ENCODE measurements at regions not wholly inside any gene's neighbourhood (a gene's known extent, or its start where the extent isn't known, plus 50 kb on each side); places are given as distances from the start of the nearest gene placed in this dataset.

- H3K4me3 ChIP-seq (ENCODE audit: low read length) = no peak overlapping the region
- no peaks in the 10 kb centered on the region for H4K20me1 ChIP-seq (ENCODE audit: insufficient read depth)
- no peaks in the 10 kb centered on the region for H3K36me3 ChIP-seq (ENCODE audit: insufficient read depth, low read length)
- no peaks in the 10 kb centered on the region for H3K27me3 ChIP-seq (ENCODE audit: insufficient read depth, low read depth, low read length)
- H3K9me3 ChIP-seq (ENCODE audit: low read length) = no peaks in the 10 kb centered on the region
- no peaks in the 10 kb centered on the region for H3F3A ChIP-seq (ENCODE audit: insufficient read depth, low read length, poor library complexity, severe bottlenecking)
- no peak overlapping the region for H3K4me2 ChIP-seq (ENCODE audit: low read length)
- H3K9ac ChIP-seq (ENCODE audit: low read length) = no peak overlapping the region
- H3K79me2 ChIP-seq (replicated peaks; ENCODE audit: insufficient read depth, low read length) = no peaks in the 10 kb centered on the region
- TF ChIP-seq SMC3 (conservative IDR thresholded peaks at IDR 0.05; ENCODE audit: poor library complexity) = no peak
- no peak for TF ChIP-seq MXI1 (conservative IDR thresholded peaks at IDR 0.05; ENCODE audit: poor library complexity, severe bottlenecking)
- no peak for TF ChIP-seq RAD21 (conservative IDR thresholded peaks at IDR 0.05)
- no peak for TF ChIP-seq TAF1 (IDR thresholded peaks at IDR 0.05; ENCODE audit: low read depth)
- TF ChIP-seq EZH2 (IDR thresholded peaks at IDR 0.05; ENCODE audit: borderline replicate concordance, insufficient read depth, low read length, poor library complexity, severe bottlenecking) = no peak
- no peak for TF ChIP-seq CTCF (IDR thresholded peaks at IDR 0.05; ENCODE audit: poor library complexity, severe bottlenecking)
- no peak for TF ChIP-seq POLR2AphosphoS5 (IDR thresholded peaks at IDR 0.05)
- no peak for TF ChIP-seq EP300 (conservative IDR thresholded peaks at IDR 0.05; ENCODE audit: poor library complexity, severe bottlenecking)
- TF ChIP-seq REST (IDR thresholded peaks at IDR 0.05; ENCODE audit: borderline replicate concordance) = no peak
- no peak overlapping the region for H2AFZ ChIP-seq (ENCODE audit: low read depth, low read length)
- H3K27ac ChIP-seq (ENCODE audit: low read length) = no peak overlapping the region
- H3K9me2 ChIP-seq (ENCODE audit: insufficient read depth, low read length) = no peaks in the 10 kb centered on the region
Observed at GRCh38 chr14:39859314-39859713, 427.1 kb upstream of the FBXO33 start.

GRCh38 chr14:39857376-39858055 lies 425.3 kb upstream of the FBXO33 start:
- H3K27ac ChIP-seq (ENCODE audit: low read length) = no peak overlapping the region
- no peak for TF ChIP-seq EZH2 (IDR thresholded peaks at IDR 0.05; ENCODE audit: borderline replicate concordance, insufficient read depth, low read length, poor library complexity, severe bottlenecking)
- no peak for TF ChIP-seq CTCF (IDR thresholded peaks at IDR 0.05; ENCODE audit: poor library complexity, severe bottlenecking)
- no peak for TF ChIP-seq REST (IDR thresholded peaks at IDR 0.05; ENCODE audit: borderline replicate concordance)
- no peak for TF ChIP-seq EP300 (conservative IDR thresholded peaks at IDR 0.05; ENCODE audit: poor library complexity, severe bottlenecking)
- TF ChIP-seq MXI1 (conservative IDR thresholded peaks at IDR 0.05; ENCODE audit: poor library complexity, severe bottlenecking) = no peak
- no peak for TF ChIP-seq RAD21 (conservative IDR thresholded peaks at IDR 0.05)
- TF ChIP-seq POLR2AphosphoS5 (IDR thresholded peaks at IDR 0.05) = no peak
- no peak for TF ChIP-seq SMC3 (conservative IDR thresholded peaks at IDR 0.05; ENCODE audit: poor library complexity)
- no peak for TF ChIP-seq TAF1 (IDR thresholded peaks at IDR 0.05; ENCODE audit: low read depth)
- H3K36me3 ChIP-seq (ENCODE audit: insufficient read depth, low read length) = no peaks in the 10 kb centered on the region
- H3K4me3 ChIP-seq (ENCODE audit: low read length) = no peak overlapping the region
- no peaks in the 10 kb centered on the region for H4K20me1 ChIP-seq (ENCODE audit: insufficient read depth)
- H3K9me2 ChIP-seq (ENCODE audit: insufficient read depth, low read length) = no peaks in the 10 kb centered on the region
- H3F3A ChIP-seq (ENCODE audit: insufficient read depth, low read length, poor library complexity, severe bottlenecking) = no peaks in the 10 kb centered on the region
- no peaks in the 10 kb centered on the region for H3K79me2 ChIP-seq (replicated peaks; ENCODE audit: insufficient read depth, low read length)
- no peak overlapping the region for H3K4me2 ChIP-seq (ENCODE audit: low read length)
- no peaks in the 10 kb centered on the region for H3K9me3 ChIP-seq (ENCODE audit: low read length)
- no peaks in the 10 kb centered on the region for H3K27me3 ChIP-seq (ENCODE audit: insufficient read depth, low read depth, low read length)
- H3K9ac ChIP-seq (ENCODE audit: low read length) = no peak overlapping the region
- H2AFZ ChIP-seq (ENCODE audit: low read depth, low read length) = no peak overlapping the region

Data from neural cell (in vitro differentiated cells).